Transverse colon (tissue), 3 donors: ENCODE measurements at regions not wholly inside any gene's neighbourhood (a gene's known extent, or its start where the extent isn't known, plus 50 kb on each side); places are given as distances from the start of the nearest gene placed in this dataset.

Experiments
- EP300 ChIP-seq: sonication (generic); formaldehyde crosslinking; IDR thresholded peaks from one replicate; pipeline ENCODE4 v1.6.1; 2017; ENCODE audit warnings: antibody characterized with exemption, low read depth
- TF ChIP-seq, protein P1 (sequence below), 5 experiments: fragments of 200-600 bp in 3 of 5; fragments of 450-650 bp in 2 of 5; sonication (generic) in 3 of 5; IDR thresholded peaks; 1 replicate in 2 of 5; 2 replicates in 3 of 5; pipeline ENCODE4 v1.5.1; 2016 to 2017; ENCODE audit warnings: antibody characterized with exemption in 5 of 5, inconsistent platforms in 3 of 5, mild to moderate bottlenecking in 2 of 5, moderate library complexity in 1 of 5

DNA sequence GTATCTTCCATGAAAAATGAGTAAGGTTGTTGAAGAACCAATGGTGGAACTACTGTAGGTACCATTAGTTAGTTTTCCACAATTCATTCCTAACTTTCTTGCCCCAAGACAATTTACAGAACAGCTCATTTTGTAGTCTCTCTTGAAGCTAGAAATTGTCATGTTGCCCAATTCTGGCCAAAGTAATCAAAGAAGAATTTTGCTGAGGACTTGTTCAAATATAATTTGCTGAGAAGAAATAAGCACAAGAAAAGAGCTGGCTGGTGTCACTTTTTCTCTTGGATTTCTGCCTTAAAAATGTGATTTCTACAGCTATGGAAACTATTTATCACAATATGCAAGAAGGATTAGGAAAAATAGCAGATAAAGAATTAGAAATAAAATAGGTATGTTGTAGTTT lies 199.2 kb upstream of the SEMA3A start:
- TF ChIP-seq, protein P1, sequence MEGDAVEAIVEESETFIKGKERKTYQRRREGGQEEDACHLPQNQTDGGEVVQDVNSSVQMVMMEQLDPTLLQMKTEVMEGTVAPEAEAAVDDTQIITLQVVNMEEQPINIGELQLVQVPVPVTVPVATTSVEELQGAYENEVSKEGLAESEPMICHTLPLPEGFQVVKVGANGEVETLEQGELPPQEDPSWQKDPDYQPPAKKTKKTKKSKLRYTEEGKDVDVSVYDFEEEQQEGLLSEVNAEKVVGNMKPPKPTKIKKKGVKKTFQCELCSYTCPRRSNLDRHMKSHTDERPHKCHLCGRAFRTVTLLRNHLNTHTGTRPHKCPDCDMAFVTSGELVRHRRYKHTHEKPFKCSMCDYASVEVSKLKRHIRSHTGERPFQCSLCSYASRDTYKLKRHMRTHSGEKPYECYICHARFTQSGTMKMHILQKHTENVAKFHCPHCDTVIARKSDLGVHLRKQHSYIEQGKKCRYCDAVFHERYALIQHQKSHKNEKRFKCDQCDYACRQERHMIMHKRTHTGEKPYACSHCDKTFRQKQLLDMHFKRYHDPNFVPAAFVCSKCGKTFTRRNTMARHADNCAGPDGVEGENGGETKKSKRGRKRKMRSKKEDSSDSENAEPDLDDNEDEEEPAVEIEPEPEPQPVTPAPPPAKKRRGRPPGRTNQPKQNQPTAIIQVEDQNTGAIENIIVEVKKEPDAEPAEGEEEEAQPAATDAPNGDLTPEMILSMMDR (IDR thresholded peaks at IDR 0.05): no peak
- TF ChIP-seq EP300: no peak
